ENCODE measurements at regions not wholly inside any gene's neighbourhood (a gene's known extent, or its start where the extent isn't known, plus 50 kb on each side); places are given as distances from the start of the nearest gene placed in this dataset.

GRCh38 chr6:2535506-2535905 lies 215.2 kb downstream of the MYLK4 start:
- DNase-seq (ENCODE audit: low read depth): no peak

GRCh38 chr6:2534406-2535042 lies 216.2 kb downstream of the MYLK4 start:
- DNase-seq (ENCODE audit: low read depth): peak; percentile 45

- DNase-seq (ENCODE audit: low read depth): peak; percentile 96
Measured at GRCh38 chr6:2531426-2532215, 219.1 kb downstream of the MYLK4 start.

GRCh38 chr6:2529211-2529719 lies 221.5 kb downstream of the MYLK4 start:
- DNase-seq (ENCODE audit: low read depth): no peak

GRCh38 chr6:2528156-2528555 lies 222.6 kb downstream of the MYLK4 start:
- no peak for DNase-seq (ENCODE audit: low read depth)

GRCh38 chr6:2526766-2527165 lies 224.0 kb downstream of the MYLK4 start:
- no peak for DNase-seq (ENCODE audit: low read depth)

GRCh38 chr6:2524090-2524489 lies 226.6 kb downstream of the MYLK4 start:
- DNase-seq (ENCODE audit: low read depth): no peak

GRCh38 chr6:2523061-2523460 lies 227.7 kb downstream of the MYLK4 start:
- no peak for DNase-seq (ENCODE audit: low read depth)

- DNase-seq (ENCODE audit: low read depth): no peak
Measured at GRCh38 chr6:2522521-2522920, 228.2 kb downstream of the MYLK4 start.

GRCh38 chr6:2517855-2518473 lies 232.8 kb downstream of the MYLK4 start:
- no peak for DNase-seq (ENCODE audit: low read depth)

- DNase-seq (ENCODE audit: low read depth): no peak
Measured at GRCh38 chr6:2517401-2517800, 233.3 kb downstream of the MYLK4 start.

GRCh38 chr6:2516059-2516458 lies 234.7 kb downstream of the MYLK4 start:
- DNase-seq (ENCODE audit: low read depth): no peak

- no peak for DNase-seq (ENCODE audit: low read depth)
Measured at GRCh38 chr6:2514965-2515543, 235.7 kb downstream of the MYLK4 start.

- no peak for DNase-seq (ENCODE audit: low read depth)
Measured at GRCh38 chr6:2512802-2513201, 237.9 kb downstream of the MYLK4 start.

GRCh38 chr6:2510316-2510715 lies 240.4 kb downstream of the MYLK4 start:
- no peak for DNase-seq (ENCODE audit: low read depth)

- DNase-seq (ENCODE audit: low read depth): no peak
Measured at GRCh38 chr6:2509711-2510110, 241.0 kb downstream of the MYLK4 start.

GRCh38 chr6:2508071-2508470 lies 242.7 kb downstream of the MYLK4 start:
- no peak for DNase-seq (ENCODE audit: low read depth)

GRCh38 chr6:2507521-2508037 lies 243.1 kb downstream of the MYLK4 start:
- no peak for DNase-seq (ENCODE audit: low read depth)

GRCh38 chr6:2507016-2507415 lies 243.7 kb downstream of the MYLK4 start:
- DNase-seq (ENCODE audit: low read depth): no peak

- DNase-seq (ENCODE audit: low read depth): no peak
Measured at GRCh38 chr6:2505624-2506023, 245.1 kb downstream of the MYLK4 start.

GRCh38 chr6:2504495-2505064 lies 246.1 kb downstream of the MYLK4 start:
- DNase-seq (ENCODE audit: low read depth): no peak

Measured in stromal cell of bone marrow (primary cell).